ENCODE measurements at regions not wholly inside any gene's neighbourhood (a gene's known extent, or its start where the extent isn't known, plus 50 kb on each side); places are given as distances from the start of the nearest gene placed in this dataset.

DNA sequence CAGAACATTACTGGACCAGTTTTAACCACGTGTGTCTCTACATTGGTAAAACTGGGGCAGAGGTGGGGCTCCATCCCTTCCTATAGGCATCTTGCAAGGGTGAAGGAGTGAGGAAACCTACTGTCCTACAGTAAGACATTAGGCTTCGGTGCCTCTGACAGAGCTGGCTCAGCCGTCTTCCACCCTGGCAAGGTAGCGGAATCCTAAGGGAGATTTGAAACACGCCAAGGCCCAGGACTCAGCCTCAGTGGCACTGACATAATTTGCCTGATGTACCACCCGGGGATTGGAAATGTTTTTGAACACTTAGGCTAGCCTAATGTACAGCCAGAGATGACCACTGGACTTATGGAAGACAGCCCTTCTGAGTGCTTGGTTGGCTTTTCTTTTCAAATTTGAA is 329.7 kb upstream of the IRX1 start (continued):
- TF ChIP-seq, protein P1, sequence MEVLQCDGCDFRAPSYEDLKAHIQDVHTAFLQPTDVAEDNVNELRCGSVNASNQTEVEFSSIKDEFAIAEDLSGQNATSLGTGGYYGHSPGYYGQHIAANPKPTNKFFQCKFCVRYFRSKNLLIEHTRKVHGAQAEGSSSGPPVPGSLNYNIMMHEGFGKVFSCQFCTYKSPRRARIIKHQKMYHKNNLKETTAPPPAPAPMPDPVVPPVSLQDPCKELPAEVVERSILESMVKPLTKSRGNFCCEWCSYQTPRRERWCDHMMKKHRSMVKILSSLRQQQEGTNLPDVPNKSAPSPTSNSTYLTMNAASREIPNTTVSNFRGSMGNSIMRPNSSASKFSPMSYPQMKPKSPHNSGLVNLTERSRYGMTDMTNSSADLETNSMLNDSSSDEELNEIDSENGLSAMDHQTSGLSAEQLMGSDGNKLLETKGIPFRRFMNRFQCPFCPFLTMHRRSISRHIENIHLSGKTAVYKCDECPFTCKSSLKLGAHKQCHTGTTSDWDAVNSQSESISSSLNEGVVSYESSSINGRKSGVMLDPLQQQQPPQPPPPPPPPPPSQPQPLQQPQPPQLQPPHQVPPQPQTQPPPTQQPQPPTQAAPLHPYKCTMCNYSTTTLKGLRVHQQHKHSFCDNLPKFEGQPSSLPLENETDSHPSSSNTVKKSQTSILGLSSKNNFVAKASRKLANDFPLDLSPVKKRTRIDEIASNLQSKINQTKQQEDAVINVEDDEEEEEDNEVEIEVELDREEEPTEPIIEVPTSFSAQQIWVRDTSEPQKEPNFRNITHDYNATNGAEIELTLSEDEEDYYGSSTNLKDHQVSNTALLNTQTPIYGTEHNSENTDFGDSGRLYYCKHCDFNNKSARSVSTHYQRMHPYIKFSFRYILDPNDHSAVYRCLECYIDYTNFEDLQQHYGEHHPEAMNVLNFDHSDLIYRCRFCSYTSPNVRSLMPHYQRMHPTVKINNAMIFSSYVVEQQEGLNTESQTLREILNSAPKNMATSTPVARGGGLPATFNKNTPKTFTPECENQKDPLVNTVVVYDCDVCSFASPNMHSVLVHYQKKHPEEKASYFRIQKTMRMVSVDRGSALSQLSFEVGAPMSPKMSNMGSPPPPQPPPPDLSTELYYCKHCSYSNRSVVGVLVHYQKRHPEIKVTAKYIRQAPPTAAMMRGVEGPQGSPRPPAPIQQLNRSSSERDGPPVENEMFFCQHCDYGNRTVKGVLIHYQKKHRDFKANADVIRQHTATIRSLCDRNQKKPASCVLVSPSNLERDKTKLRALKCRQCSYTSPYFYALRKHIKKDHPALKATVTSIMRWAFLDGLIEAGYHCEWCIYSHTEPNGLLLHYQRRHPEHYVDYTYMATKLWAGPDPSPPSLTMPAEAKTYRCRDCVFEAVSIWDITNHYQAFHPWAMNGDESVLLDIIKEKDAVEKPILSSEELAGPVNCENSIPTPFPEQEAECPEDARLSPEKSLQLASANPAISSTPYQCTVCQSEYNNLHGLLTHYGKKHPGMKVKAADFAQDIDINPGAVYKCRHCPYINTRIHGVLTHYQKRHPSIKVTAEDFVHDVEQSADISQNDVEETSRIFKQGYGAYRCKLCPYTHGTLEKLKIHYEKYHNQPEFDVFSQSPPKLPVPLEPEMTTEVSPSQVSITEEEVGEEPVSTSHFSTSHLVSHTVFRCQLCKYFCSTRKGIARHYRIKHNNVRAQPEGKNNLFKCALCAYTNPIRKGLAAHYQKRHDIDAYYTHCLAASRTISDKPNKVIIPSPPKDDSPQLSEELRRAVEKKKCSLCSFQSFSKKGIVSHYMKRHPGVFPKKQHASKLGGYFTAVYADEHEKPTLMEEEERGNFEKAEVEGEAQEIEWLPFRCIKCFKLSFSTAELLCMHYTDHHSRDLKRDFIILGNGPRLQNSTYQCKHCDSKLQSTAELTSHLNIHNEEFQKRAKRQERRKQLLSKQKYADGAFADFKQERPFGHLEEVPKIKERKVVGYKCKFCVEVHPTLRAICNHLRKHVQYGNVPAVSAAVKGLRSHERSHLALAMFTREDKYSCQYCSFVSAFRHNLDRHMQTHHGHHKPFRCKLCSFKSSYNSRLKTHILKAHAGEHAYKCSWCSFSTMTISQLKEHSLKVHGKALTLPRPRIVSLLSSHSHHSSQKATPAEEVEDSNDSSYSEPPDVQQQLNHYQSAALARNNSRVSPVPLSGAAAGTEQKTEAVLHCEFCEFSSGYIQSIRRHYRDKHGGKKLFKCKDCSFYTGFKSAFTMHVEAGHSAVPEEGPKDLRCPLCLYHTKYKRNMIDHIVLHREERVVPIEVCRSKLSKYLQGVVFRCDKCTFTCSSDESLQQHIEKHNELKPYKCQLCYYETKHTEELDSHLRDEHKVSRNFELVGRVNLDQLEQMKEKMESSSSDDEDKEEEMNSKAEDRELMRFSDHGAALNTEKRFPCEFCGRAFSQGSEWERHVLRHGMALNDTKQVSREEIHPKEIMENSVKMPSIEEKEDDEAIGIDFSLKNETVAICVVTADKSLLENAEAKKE (CRISPR knock-in tag; IDR thresholded peaks at IDR 0.05), result no peak
- TF ChIP-seq, protein P2, sequence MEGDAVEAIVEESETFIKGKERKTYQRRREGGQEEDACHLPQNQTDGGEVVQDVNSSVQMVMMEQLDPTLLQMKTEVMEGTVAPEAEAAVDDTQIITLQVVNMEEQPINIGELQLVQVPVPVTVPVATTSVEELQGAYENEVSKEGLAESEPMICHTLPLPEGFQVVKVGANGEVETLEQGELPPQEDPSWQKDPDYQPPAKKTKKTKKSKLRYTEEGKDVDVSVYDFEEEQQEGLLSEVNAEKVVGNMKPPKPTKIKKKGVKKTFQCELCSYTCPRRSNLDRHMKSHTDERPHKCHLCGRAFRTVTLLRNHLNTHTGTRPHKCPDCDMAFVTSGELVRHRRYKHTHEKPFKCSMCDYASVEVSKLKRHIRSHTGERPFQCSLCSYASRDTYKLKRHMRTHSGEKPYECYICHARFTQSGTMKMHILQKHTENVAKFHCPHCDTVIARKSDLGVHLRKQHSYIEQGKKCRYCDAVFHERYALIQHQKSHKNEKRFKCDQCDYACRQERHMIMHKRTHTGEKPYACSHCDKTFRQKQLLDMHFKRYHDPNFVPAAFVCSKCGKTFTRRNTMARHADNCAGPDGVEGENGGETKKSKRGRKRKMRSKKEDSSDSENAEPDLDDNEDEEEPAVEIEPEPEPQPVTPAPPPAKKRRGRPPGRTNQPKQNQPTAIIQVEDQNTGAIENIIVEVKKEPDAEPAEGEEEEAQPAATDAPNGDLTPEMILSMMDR (conservative IDR thresholded peaks at IDR 0.05; ENCODE audit: low read depth in 2 of 2), result no peak
- no peak for TF ChIP-seq EZH2 (IDR thresholded peaks at IDR 0.05; ENCODE audit: low read depth, unreplicated experiment)

DNA sequence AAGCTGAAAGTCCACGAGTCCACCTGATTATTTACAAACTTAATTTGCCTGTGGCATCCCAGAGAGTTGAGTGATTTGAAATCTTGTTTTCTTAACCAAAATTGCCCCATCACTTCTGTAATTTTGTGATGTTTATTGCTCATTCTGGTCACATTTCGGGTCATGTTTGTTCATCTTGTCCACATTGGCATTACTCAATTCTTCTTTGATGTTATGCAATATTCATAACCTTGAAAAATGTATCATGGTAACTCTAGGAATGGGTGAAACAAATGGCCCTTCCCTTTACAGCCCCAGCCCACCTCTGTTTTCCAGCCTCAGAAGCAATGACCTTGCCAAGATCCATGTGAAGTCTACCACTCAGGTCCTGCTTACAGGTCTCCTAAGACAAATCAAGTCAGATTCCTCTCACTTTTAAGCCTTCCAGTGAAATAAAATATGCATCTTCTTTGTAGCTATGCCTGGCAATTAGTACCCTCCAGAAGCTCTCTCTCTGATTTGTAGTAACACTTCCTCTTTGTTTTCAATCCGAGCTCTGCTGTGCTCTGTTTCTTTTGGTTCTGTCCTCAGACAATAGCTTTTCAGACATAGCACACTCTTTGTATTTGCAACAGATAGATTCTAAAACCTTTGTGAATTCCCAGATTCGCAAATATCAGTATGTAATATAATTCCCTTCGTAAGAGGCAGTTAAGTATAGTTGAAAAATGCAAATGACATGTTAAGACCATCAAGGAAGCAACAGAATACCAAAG is 330.3 kb upstream of the IRX1 start:
- no peaks in the 10 kb centered on the region for H3K36me3 ChIP-seq (ENCODE audit: insufficient read depth)
- H3K9me2 ChIP-seq (ENCODE audit: insufficient read depth), result peaks cover 7% of the 10 kb centered on the region; the same call in 1 of the 2 replicates
- no peaks in the 10 kb centered on the region for H3K36me3 Mint-ChIP-seq (ENCODE audit: low read depth)
- no peaks in the 10 kb centered on the region for H3K27me3 ChIP-seq (ENCODE audit: insufficient read depth)
- H3K4me2 ChIP-seq, result no peak overlapping the region
- ATAC-seq, result no peak
- no peaks in the 10 kb centered on the region for H4K20me1 ChIP-seq (replicated peaks; ENCODE audit: insufficient read depth)
- H3K4me1 Mint-ChIP-seq, result no peaks in the 10 kb centered on the region
- H3K4me3 ChIP-seq, result no peak overlapping the region
- no peak overlapping the region; the same call in 1 of the 2 replicates for H2AFZ ChIP-seq
- H3F3A ChIP-seq (replicated peaks; ENCODE audit: low read depth), result no peaks in the 10 kb centered on the region
- no peak overlapping the region for H3K27ac Mint-ChIP-seq
- H3K27me3 Mint-ChIP-seq (ENCODE audit: insufficient read depth, low read depth, poor library complexity), result peaks cover 7% of the 10 kb centered on the region
- no peak overlapping the region for H3K4me3 Mint-ChIP-seq
- H3K4me1 ChIP-seq (ENCODE audit: insufficient read depth), result no peaks in the 10 kb centered on the region
- no peaks in the 10 kb centered on the region for H3K79me2 ChIP-seq (replicated peaks; ENCODE audit: insufficient read depth)
- no peak overlapping the region for H3K27ac ChIP-seq (ENCODE audit: low read depth)
- DNase-seq (ENCODE audit: low spot score), result no peak
- H3K9me3 Mint-ChIP-seq, result no peaks in the 10 kb centered on the region; the same call in 2 of the 3 replicates
- TF ChIP-seq, protein P3, sequence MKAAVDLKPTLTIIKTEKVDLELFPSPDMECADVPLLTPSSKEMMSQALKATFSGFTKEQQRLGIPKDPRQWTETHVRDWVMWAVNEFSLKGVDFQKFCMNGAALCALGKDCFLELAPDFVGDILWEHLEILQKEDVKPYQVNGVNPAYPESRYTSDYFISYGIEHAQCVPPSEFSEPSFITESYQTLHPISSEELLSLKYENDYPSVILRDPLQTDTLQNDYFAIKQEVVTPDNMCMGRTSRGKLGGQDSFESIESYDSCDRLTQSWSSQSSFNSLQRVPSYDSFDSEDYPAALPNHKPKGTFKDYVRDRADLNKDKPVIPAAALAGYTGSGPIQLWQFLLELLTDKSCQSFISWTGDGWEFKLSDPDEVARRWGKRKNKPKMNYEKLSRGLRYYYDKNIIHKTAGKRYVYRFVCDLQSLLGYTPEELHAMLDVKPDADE (IDR thresholded peaks at IDR 0.05), result no peak
- TF ChIP-seq CREB1 (CRISPR knock-in tag; IDR thresholded peaks at IDR 0.05; ENCODE audit: low read depth) (no peak), POLR2AphosphoS5 (IDR thresholded peaks at IDR 0.05; ENCODE audit: low read depth) (no peak), STAT1 (IDR thresholded peaks at IDR 0.05; ENCODE audit: unreplicated experiment) (no peak), NANOG (IDR thresholded peaks at IDR 0.05; ENCODE audit: borderline replicate concordance) (no peak), JUNB (IDR thresholded peaks at IDR 0.05; ENCODE audit: unreplicated experiment) (no peak), EZH2phosphoT487 (IDR thresholded peaks at IDR 0.05; ENCODE audit: unreplicated experiment) (no peak), ZNF114 (CRISPR knock-in tag; IDR thresholded peaks at IDR 0.05) (no peak)
- TF ChIP-seq, protein P4, sequence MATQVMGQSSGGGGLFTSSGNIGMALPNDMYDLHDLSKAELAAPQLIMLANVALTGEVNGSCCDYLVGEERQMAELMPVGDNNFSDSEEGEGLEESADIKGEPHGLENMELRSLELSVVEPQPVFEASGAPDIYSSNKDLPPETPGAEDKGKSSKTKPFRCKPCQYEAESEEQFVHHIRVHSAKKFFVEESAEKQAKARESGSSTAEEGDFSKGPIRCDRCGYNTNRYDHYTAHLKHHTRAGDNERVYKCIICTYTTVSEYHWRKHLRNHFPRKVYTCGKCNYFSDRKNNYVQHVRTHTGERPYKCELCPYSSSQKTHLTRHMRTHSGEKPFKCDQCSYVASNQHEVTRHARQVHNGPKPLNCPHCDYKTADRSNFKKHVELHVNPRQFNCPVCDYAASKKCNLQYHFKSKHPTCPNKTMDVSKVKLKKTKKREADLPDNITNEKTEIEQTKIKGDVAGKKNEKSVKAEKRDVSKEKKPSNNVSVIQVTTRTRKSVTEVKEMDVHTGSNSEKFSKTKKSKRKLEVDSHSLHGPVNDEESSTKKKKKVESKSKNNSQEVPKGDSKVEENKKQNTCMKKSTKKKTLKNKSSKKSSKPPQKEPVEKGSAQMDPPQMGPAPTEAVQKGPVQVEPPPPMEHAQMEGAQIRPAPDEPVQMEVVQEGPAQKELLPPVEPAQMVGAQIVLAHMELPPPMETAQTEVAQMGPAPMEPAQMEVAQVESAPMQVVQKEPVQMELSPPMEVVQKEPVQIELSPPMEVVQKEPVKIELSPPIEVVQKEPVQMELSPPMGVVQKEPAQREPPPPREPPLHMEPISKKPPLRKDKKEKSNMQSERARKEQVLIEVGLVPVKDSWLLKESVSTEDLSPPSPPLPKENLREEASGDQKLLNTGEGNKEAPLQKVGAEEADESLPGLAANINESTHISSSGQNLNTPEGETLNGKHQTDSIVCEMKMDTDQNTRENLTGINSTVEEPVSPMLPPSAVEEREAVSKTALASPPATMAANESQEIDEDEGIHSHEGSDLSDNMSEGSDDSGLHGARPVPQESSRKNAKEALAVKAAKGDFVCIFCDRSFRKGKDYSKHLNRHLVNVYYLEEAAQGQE (IDR thresholded peaks at IDR 0.05; ENCODE audit: unreplicated experiment), result no peak
